ENCODE measurements at regions not wholly inside any gene's neighbourhood (a gene's known extent, or its start where the extent isn't known, plus 50 kb on each side); places are given as distances from the start of the nearest gene placed in this dataset.
A peak's percentile ranks its signal among the peaks of the same experiment; 100 is the strongest.

DNA sequence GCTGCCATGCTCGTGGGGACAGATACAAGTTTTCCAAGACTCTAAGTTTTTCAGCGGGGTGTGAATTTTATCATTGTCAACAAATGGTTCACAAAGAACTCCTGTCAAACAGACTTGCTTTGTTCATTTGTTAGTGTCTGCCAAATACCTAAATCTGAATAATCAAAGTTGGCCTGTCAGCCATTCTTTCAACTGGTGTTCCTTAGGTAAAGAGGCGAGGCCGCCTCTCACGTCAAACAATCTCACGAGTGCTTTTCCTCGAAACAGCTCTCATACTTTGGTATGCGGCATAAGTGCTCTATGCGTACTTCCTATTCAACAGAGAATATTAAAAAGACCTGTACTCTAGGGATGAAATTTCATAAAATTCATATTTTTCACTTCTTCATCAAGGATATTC, 51.4 kb upstream of the KANK4 start:
- DNase-seq = no peak

DNA sequence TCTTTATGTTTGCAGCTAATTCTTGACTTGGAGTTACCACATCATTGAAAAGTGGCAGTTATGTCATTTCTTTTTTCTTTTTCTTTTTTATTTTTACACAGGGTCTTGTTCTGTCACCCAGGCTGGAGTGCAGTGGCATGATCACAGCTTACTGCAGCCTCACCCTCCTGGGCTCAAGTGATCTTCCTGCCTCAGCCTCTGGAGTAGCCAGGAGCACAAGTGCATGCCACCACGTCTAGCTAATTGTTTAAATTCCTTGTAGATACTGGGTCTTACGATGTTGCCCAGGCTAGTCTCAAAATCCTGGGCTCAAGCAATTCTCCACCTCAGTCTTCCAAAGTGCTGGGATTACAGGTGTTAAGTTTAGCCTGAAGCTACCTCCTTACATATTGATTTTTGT, 52.1 kb upstream of the KANK4 start:
- DNase-seq = no peak

DNA sequence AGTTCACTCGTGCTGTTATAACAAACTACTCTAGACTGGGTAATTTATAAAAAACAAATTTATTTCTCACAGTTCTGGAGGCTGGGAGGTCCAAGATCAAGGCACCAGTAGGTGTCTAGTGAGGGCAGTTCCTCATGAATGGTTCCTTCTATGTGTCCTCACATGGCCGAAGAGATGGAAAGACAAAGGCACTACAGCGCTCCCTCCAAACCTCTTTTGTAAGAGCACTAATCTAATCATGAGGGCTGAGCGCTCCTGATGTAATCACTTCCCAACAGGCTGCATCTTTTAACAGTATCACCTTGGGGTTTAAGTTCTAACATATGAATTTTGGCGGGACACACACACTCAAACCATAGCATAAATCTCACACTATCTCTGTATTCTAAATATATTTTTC, 54.0 kb upstream of the KANK4 start:
- DNase-seq = no peak

DNA sequence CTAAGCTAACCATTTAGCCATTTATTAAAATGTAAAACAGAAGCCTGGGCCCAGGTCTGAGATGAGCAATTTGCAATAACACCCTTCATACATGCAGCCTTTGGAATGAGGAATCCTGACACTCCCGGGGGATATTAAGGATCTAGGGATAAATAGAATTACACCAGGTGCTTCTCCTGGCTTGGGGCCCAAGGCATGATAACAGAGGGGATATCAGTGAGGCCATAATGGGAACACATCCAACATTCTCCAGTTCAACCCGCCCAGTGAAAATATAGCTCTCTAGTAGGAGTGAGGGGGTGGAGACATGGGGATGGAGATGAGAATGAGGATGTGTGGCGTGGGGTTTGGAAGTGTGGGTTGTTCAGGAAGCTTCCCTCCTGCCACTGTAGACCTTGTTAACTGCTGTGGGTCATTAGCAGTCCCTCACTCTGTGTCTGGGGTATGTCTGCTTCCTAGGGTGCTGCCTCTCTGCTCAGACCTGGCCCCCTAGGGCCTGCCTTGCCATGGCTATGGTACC, 57.9 kb upstream of the KANK4 start:
- no peak for DNase-seq

DNA sequence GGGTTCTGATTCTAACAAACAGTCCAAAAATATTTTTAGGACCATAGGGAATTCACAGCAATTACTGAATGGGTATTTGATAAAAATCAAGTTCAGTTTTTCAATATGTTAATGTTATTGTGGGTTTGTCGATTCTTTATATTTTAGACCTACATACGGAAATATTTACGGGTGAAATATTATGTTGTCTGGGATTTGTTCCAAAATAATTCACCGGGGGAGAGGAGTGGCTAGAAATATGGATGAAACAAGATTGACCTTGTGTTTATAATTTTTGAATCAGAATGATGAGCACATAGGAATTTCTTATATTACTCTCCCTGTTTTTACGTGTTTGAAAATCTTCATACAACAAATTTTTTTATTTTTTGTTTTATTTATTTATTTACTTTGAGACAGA, 56.7 kb upstream of the USP1 start:
- no peak for DNase-seq

DNA sequence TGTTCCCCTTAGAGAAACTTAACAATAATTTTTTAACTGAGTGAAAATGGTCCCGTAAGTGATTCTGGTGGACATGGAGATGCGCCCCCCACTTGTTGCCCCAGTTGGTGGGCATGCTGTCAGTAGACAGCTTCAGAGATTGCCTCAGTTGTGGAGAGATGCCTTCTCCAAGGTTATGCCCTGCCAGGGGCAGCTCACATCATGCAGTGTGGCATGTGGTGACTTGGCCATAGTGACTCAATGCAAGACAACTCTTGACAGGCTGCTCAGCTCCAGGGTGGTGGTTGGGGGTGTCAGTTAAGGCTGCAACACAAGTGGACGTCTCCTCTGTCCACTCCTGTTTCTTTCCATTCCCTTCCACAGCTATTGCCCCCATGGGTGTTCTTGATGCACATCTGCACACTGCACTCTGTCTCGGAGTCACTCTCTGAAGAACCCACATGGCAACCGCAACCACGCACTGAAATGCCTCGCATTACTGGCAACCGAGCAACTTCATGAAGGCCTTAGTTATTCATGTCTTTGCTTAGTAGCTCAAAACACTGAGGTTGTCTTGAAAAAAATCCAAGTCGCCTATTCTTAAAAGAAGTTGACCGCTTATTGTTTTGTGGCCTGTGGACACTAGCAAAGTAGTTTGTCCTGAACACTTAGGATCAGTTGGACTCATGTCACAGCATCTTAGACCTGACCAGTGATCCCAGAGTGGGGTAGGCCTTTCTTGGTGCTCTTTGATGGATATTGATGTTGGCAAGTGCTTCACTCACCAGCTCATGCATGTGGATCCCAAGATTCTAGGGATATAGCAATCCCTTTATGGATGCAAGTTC, 54.8 kb upstream of the USP1 start:
- DNase-seq = no peak

DNA sequence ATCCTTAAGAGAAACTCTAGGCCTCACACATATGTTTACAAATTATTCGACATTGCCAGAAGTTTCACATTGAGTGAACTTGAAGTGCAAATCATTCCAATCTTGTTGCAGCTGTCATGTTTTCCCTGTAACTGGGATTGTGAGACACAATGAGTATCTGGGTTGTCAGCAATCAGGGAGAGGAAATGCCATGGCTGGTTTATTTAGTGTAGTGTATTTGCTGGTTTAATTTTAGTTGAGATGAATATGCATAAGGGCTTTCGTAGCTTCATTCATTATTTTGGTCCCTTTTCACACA, 54.2 kb upstream of the USP1 start:
- no peak for DNase-seq

DNA sequence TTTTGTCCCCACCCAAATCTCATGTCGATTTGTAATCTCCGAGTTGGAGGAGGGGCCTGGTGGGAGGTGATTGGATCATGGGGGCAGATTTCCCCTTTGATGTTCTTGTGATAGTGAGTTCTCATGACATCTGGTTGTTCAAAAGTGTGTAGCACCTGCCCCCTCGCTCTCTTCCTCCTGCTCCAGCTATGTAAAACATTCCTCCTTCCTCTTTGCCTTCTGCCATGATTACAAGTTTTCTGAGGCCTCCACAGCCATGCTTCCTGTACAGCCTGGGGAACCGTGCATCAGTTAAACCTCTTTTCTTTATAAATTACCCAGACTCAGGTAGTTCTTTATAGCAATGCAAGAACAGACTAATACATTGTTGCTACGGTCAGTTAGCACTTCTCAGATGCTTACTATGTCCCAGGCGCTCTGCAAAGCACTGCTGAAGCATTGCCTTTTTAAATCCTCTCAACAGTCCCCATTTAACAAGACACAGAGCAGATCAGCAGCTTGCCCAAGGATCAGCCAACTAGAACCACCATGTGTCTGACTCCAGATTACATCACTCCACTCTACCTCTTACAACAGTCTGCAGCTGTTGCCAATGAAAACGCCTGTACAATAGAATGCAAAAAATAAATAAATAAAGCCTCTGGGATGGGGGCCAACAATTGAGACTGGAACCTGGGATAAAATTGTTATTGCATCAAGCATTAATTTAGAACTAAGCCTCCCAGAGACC, 52.4 kb upstream of the USP1 start:
- DNase-seq = peak; percentile 12

DNA sequence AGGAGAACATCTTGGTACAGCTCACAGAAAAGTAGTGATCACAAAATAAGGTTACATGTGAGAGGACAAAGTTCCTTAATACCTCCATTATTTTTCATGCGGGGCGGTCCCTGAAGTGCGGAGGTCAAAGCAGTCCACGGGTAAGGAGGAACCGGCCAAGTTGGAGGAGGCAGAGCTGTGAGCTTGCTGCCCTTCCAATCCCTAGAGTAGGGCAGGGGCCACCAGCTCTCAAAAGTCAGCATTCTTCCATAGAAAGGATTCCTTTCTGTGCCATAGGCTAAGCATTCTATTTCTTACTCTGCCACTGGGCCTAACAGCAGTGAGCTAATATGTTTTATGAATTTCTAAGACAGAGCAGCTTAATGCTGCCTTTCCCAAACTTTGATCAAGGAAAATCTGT, 50.9 kb upstream of the USP1 start:
- no peak for DNase-seq

DNA sequence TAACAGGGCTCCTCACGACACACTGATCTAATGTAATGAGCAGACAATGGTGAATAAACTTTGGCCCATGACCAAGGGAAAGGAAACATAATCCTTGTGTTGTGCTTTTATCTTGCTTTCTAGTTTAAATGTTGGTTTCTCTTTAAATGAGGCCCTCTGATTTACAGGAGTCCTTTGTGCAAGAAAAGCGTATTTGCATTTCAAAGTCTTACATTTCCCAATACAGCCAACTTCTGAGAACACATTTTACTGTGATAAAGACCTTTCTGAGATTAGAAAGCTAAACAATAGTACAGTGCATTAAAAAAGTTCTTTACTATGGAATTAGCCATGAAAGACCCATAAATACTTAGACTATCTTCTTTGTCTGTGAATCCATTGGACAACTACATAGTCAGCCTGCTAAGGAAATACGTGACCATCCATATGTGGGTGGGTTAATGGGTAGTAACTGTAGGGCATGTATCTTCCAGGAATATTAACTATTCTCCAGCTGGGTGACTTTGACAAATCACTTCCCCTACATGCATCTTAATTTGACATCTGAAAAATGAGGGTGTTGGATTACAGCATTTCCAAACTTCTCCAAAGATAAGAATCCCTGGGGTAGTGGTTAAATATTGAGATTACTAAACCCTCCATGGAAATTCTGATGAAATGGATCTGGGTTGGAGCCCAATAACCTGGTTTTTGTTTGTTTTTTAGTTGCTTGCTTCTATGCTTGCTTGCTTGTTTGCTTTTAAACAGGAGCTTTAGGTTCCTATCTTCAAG, 50.3 kb upstream of the USP1 start:
- no peak for DNase-seq

Measured in OCI-M1 (cell line).